GM04503 (cell line): ENCODE measurements at regions not wholly inside any gene's neighbourhood (a gene's known extent, or its start where the extent isn't known, plus 50 kb on each side); places are given as distances from the start of the nearest gene placed in this dataset.
"Not testable (repeated sequence)": the region's sequence is repeated elsewhere in the genome, so short reads cannot be mapped to it uniquely, and the experiment has no call there.

Source experiments
- DNase-seq: peaks from one replicate; pipeline ENCODE4 v3.0.0-alpha.2; 2012; ENCODE audit warnings: low read depth

- DNase-seq = no peak
Observed at GRCh38 chr4:126737899-126738526, 894.7 kb upstream of the INTU start.

- DNase-seq = no peak
Observed at GRCh38 chr4:126738527-126738923, 894.2 kb upstream of the INTU start.

GRCh38 chr4:126738926-126739325 lies 893.8 kb upstream of the INTU start:
- no peak for DNase-seq

- no peak for DNase-seq
Observed at GRCh38 chr4:126740687-126741086, 892.1 kb upstream of the INTU start.

- no peak for DNase-seq
Observed at GRCh38 chr4:126742048-126742447, 890.7 kb upstream of the INTU start.

- no peak for DNase-seq
Observed at GRCh38 chr4:126742885-126743284, 889.9 kb upstream of the INTU start.

- DNase-seq = no peak
Observed at GRCh38 chr4:126748736-126749135, 884.0 kb upstream of the INTU start.

GRCh38 chr4:126750723-126751122 lies 882.0 kb upstream of the INTU start:
- no peak for DNase-seq

GRCh38 chr4:126752126-126752525 lies 880.6 kb upstream of the INTU start:
- DNase-seq = no peak

GRCh38 chr4:126752702-126753101 lies 880.1 kb upstream of the INTU start:
- DNase-seq = no peak

GRCh38 chr4:126753592-126753991 lies 879.2 kb upstream of the INTU start:
- no peak for DNase-seq

- DNase-seq = no peak
Observed at GRCh38 chr4:126755506-126755905, 877.3 kb upstream of the INTU start.

- DNase-seq = no peak
Observed at GRCh38 chr4:126756050-126756829, 876.5 kb upstream of the INTU start.

- no peak for DNase-seq
Observed at GRCh38 chr4:126757219-126757618, 875.5 kb upstream of the INTU start.

- no peak for DNase-seq
Observed at GRCh38 chr4:126758493-126758892, 874.3 kb upstream of the INTU start.

- DNase-seq = no peak
Observed at GRCh38 chr4:126761947-126762662, 870.7 kb upstream of the INTU start.

- DNase-seq = no peak
Observed at GRCh38 chr4:126762663-126763247, 870.0 kb upstream of the INTU start.

GRCh38 chr4:126766241-126766640 lies 866.5 kb upstream of the INTU start:
- no peak for DNase-seq

GRCh38 chr4:126768338-126768737 lies 864.4 kb upstream of the INTU start:
- DNase-seq = no peak

- not testable (repeated sequence) for DNase-seq
Observed at GRCh38 chr4:126770811-126771553, 861.8 kb upstream of the INTU start.

- not testable (repeated sequence) for DNase-seq
Observed at GRCh38 chr4:126771618-126772017, 861.1 kb upstream of the INTU start.

GRCh38 chr4:126772662-126773061 lies 860.1 kb upstream of the INTU start:
- no peak for DNase-seq
